Endothelial cell of umbilical vein (primary cell): ENCODE measurements at regions not wholly inside any gene's neighbourhood (a gene's known extent, or its start where the extent isn't known, plus 50 kb on each side); places are given as distances from the start of the nearest gene placed in this dataset.

Experiments
- BruUV-seq: library from RNA; stranded (reverse); fragments of 400-500 nt; replicated peaks from 2 replicates; lab custom pipeline; 2021; lab: Mats Ljungman, UMichigan
- CTCF ChIA-PET: fragments of 300-600, 350-600 bp; sonication (Branson Sonifier 250); formaldehyde crosslinking; loops from one replicate; lab custom pipeline; 2021; ENCODE audit warnings: antibody characterized with exemption, inconsistent platforms; lab: Charles Lee
- POLR2A ChIA-PET: fragments of 300-600, 350-600 bp; sonication (Branson Sonifier 250); formaldehyde crosslinking; loops from one replicate; lab custom pipeline; 2021; ENCODE audit warnings: antibody characterized with exemption, inconsistent platforms; lab: Charles Lee
- DNase-seq: peaks from one replicate; pipeline ENCODE4 v3.0.0-alpha.2; 2011; ENCODE audit warnings: low read depth, low spot score
- FAIRE-seq: peaks from 2 replicates; lab custom pipeline; 2011; peaks lifted over from hg19 to GRCh38; lab: Jason Lieb, UNC
- H2AFZ ChIP-seq: 2 replicates; pipeline ENCODE4 v1.6.0; 2012; ENCODE audit warnings: low read depth, low read length, control low read depth, inconsistent platforms
- H3K27ac ChIP-seq: 2 replicates; pipeline ENCODE4 v1.5.1; 2011; ENCODE audit warnings: low read depth, mild to moderate bottlenecking, control low read depth, low read length, moderate library complexity; ENCODE audit not compliant: insufficient read depth
- H3K27me3 ChIP-seq, 2 experiments: 2 replicates each; pipeline versions ENCODE4 v1.6.0 to v1.6.1; 2011; ENCODE audit warnings: low read length in 2 of 2, mixed read lengths in 1 of 2; ENCODE audit not compliant: control insufficient read depth in 2 of 2, insufficient read depth in 2 of 2
- H3K36me3 ChIP-seq, 2 experiments: 2 replicates in 1 of 2; 3 replicates in 1 of 2; pipeline ENCODE4 v1.5.1; 2011; ENCODE audit warnings: low read length in 2 of 2, mild to moderate bottlenecking in 1 of 2, moderate library complexity in 1 of 2; ENCODE audit not compliant: control insufficient read depth in 2 of 2, insufficient read depth in 2 of 2; ENCODE audit errors: extremely low read depth in 1 of 2
- H3K4me1 ChIP-seq: 3 replicates; pipeline ENCODE4 v1.5.1; 2011; ENCODE audit warnings: mild to moderate bottlenecking, low read length; ENCODE audit not compliant: control insufficient read depth, insufficient read depth; ENCODE audit errors: extremely low read depth
- H3K4me2 ChIP-seq: 2 replicates; pipeline ENCODE4 v1.6.1; 2011; ENCODE audit warnings: low read length, control low read depth, mixed read lengths; ENCODE audit not compliant: insufficient read depth
- H3K4me3 ChIP-seq, 3 experiments: fragments of 200-600 bp in 1 of 3; sonication (generic), shearing (Covaris generic) in 1 of 3; replicated peaks in 1 of 3; 2 replicates each; pipeline ENCODE4 v1.5.1; 2011 to 2016; ENCODE audit warnings: control low read depth in 3 of 3, low read length in 3 of 3, mild to moderate bottlenecking in 2 of 3, inconsistent platforms in 1 of 3, low read depth in 1 of 3, moderate library complexity in 1 of 3; ENCODE audit not compliant: insufficient read depth in 1 of 3
- H3K79me2 ChIP-seq: 2 replicates; pipeline ENCODE4 v1.6.0; 2012; ENCODE audit warnings: low read length, inconsistent platforms; ENCODE audit not compliant: control insufficient read depth, insufficient read depth
- H3K9ac ChIP-seq: replicated peaks from 2 replicates; pipeline ENCODE3; 2011; ENCODE audit warnings: low read length, control low read depth; ENCODE audit not compliant: insufficient read depth; ENCODE audit errors: extremely low read depth
- H3K9me1 ChIP-seq: replicated peaks from 3 replicates; pipeline ENCODE4 v1.6.0; 2011; ENCODE audit warnings: mild to moderate bottlenecking, low read length; ENCODE audit not compliant: control insufficient read depth, insufficient read depth; ENCODE audit errors: extremely low read depth
- H3K9me3 ChIP-seq: replicated peaks from 2 replicates; pipeline ENCODE4 v1.5.1; 2012; ENCODE audit warnings: low read length, inconsistent platforms; ENCODE audit not compliant: control insufficient read depth, insufficient read depth
- H4K20me1 ChIP-seq: replicated peaks from 2 replicates; pipeline ENCODE3; 2011; ENCODE audit warnings: mild to moderate bottlenecking, low read length; ENCODE audit not compliant: control insufficient read depth, insufficient read depth; ENCODE audit errors: extremely low read depth
- EZH2 ChIP-seq: IDR thresholded peaks from 2 replicates; pipeline ENCODE4 v1.6.1; 2012; ENCODE audit warnings: borderline replicate concordance, low read depth, mild to moderate bottlenecking, moderate library complexity, low read length, inconsistent platforms; ENCODE audit not compliant: severe bottlenecking
- FOS ChIP-seq: IDR thresholded peaks from 2 replicates; pipeline ENCODE4 v1.6.1; 2011; ENCODE audit warnings: mild to moderate bottlenecking, low read length, moderate library complexity, borderline replicate concordance; ENCODE audit not compliant: insufficient read depth
- GATA2 ChIP-seq: IDR thresholded peaks from 2 replicates; pipeline ENCODE4 v1.7.0; 2011; ENCODE audit warnings: low read depth, mild to moderate bottlenecking, moderate library complexity, mixed read lengths, low read length; ENCODE audit not compliant: insufficient read length, insufficient read depth
- JUN ChIP-seq: IDR thresholded peaks from 2 replicates; pipeline ENCODE4 v1.6.1; 2011; ENCODE audit warnings: borderline replicate concordance, low read depth; ENCODE audit not compliant: insufficient read length, insufficient read depth
- MYC ChIP-seq: IDR thresholded peaks from one replicate; pipeline ENCODE4 v1.6.1; 2011; ENCODE audit warnings: mild to moderate bottlenecking, low read depth, low read length
- dilution Hi-C: fragments of 300-500 bp; cut with MboI; formaldehyde crosslinking; loops from one replicate; pipeline ENCODE4 v1.15.0; 2019; ENCODE audit warnings: low sequenced_read_pairs; ENCODE audit not compliant: extremely low pct_ligation_motif_present
- intact Hi-C: fragments of 100-400 bp; cut with micrococcal nuclease; formaldehyde crosslinking; loops from one replicate; pipeline ENCODE4 v1.10.0; 2022
- TF ChIP-seq, protein P1 (sequence below), 2 donors: IDR thresholded peaks; 1 replicate in 1 of 2; 2 replicates in 1 of 2; pipeline ENCODE4 v1.5.1; 2011; ENCODE audit warnings: low read length in 2 of 2, mild to moderate bottlenecking in 2 of 2, moderate library complexity in 2 of 2, control low read depth in 1 of 2, inconsistent platforms in 1 of 2, low read depth in 1 of 2; ENCODE audit not compliant: insufficient read depth in 1 of 2; ENCODE audit errors: extremely low read depth in 1 of 2
- TF ChIP-seq, protein P2 (sequence below): IDR thresholded peaks from 2 replicates; pipeline ENCODE4 v1.6.1; 2011; ENCODE audit not compliant: insufficient read depth, insufficient read length

DNA sequence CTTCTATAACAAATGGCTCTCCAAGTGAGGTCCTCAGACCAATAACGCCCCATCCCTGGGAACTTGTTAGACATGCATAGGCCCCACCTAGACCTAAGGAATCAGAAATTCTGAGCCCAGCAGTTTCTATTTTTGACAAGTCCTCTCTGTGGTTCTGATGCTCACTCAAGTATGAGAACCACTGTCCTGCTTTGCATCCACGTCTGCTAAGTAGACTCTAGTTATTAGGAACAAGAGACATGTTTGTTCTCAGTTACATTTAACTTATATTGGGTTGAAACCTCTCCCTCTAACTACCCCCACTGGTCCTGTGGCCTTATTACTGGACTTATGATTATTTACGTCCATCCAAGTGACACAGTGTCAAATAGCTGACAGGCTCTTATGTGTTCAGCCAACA is 70.3 kb downstream of the TMEM17 start:
- dilution Hi-C loops = no loop called here
- no peak overlapping the region for H2AFZ ChIP-seq
- H3K27ac ChIP-seq = no peak overlapping the region
- H3K27me3 ChIP-seq = peaks cover 0 to 2% of the 10 kb centered on the region in 2 experiments
- no peak for TF ChIP-seq FOS
- TF ChIP-seq, protein P1, sequence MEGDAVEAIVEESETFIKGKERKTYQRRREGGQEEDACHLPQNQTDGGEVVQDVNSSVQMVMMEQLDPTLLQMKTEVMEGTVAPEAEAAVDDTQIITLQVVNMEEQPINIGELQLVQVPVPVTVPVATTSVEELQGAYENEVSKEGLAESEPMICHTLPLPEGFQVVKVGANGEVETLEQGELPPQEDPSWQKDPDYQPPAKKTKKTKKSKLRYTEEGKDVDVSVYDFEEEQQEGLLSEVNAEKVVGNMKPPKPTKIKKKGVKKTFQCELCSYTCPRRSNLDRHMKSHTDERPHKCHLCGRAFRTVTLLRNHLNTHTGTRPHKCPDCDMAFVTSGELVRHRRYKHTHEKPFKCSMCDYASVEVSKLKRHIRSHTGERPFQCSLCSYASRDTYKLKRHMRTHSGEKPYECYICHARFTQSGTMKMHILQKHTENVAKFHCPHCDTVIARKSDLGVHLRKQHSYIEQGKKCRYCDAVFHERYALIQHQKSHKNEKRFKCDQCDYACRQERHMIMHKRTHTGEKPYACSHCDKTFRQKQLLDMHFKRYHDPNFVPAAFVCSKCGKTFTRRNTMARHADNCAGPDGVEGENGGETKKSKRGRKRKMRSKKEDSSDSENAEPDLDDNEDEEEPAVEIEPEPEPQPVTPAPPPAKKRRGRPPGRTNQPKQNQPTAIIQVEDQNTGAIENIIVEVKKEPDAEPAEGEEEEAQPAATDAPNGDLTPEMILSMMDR (IDR thresholded peaks at IDR 0.05; ENCODE audit: extremely low read depth in 1 of 2, insufficient read depth in 1 of 2, low read depth in 1 of 2, low read length in 2 of 2) = no peak
- no peak for TF ChIP-seq JUN
- TF ChIP-seq EZH2 = no peak
- TF ChIP-seq GATA2 = no peak
- no peak for TF ChIP-seq MYC
- TF ChIP-seq, protein P2, sequence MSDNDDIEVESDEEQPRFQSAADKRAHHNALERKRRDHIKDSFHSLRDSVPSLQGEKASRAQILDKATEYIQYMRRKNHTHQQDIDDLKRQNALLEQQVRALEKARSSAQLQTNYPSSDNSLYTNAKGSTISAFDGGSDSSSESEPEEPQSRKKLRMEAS = no peak
- H3K9me1 ChIP-seq = no peaks in the 10 kb centered on the region
- BruUV-seq = no TSS peak
- H3K4me2 ChIP-seq = no peak overlapping the region
- CTCF ChIA-PET = interaction anchor here (0.6 to 1.3 kb wide), 2 partner anchors 8 to 84 kb away, joined by 3 to 5 read pairs; no protein-coding TSS in a partner anchor
- intact Hi-C loops = no loop called here
- no peaks in the 10 kb centered on the region for H4K20me1 ChIP-seq
- no peak overlapping the region for H3K9ac ChIP-seq
- H3K79me2 ChIP-seq = no peaks in the 10 kb centered on the region
- no peak for FAIRE-seq
- no peaks in the 10 kb centered on the region for H3K4me1 ChIP-seq
- POLR2A ChIA-PET = interaction anchor here (0.6 kb wide), 1 partner anchor 18 kb away, joined by 7 read pairs; no protein-coding TSS in a partner anchor
- no peak overlapping the region for H3K4me3 ChIP-seq
- no peak for DNase-seq
- no peaks in the 10 kb centered on the region for H3K36me3 ChIP-seq
- H3K9me3 ChIP-seq = no peaks in the 10 kb centered on the region
